Putamen (tissue), 1 donor: ENCODE measurements at regions not wholly inside any gene's neighbourhood (a gene's known extent, or its start where the extent isn't known, plus 50 kb on each side); places are given as distances from the start of the nearest gene placed in this dataset.

Experiments
- DNase-seq: peaks from one replicate; pipeline ENCODE4 v3.0.0-alpha.2; 2016; ENCODE audit warnings: low spot score

- peak; percentile 68 for DNase-seq
Measured at GRCh38 chr2:134120733-134121630, 132.9 kb upstream of the MGAT5 start.

GRCh38 chr2:134122610-134123009, 131.3 kb upstream of the MGAT5 start:
- DNase-seq, result no peak

DNA sequence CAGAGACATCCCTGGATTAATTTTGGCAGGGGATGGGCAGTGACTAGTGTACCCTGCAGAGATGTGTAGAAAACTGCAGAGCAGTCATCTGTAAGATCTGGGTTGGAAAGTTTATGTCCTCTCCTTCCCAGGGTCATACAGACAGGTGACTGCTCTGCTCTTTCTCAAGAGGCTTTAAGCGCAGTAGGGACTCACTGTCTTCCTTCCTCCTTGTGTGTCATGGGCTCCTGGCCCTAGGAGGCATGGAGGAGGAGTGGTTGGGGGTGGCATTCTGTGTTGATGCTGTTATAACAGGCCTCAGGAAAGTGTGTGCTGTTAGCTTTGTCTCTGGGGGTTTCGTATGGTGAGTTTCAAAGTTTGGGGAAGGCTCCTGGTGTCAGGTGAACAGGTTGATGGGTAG, 130.5 kb upstream of the MGAT5 start:
- no peak for DNase-seq

DNA sequence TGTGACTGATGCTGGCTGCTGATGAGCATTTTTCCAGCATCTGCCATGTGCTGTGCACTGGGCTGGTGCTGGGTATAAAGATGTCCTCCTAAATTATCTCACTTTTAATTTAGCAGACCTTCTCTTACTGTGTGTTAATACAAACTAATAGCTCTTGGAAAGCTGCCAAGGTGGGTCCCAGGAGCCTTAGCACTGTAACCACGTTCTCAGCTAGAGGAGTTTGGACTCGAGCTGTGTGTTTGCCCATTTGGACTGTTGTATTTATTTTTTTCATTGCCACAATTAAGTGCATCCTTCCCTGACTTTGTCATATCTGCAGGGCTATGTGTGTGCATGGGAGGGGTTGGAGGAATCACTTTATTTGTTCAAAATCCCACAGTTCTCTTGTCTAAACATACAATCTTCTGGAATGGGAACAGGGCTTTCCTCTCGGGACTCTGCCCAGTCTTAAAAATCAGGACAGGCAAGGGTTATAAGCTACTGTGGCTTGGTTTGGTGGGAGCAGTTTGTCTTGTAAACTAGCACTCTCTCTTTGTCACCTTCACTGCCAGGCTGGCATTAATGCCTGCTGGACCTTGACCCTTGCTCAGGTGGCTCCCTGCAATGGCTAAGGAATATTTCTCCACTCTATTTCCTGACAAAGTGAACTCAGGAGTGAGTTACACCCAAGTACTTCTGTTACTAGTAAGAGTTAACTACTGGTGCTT, 129.7 kb upstream of the MGAT5 start:
- no peak for DNase-seq

- DNase-seq, result no peak
Measured at GRCh38 chr2:134127496-134127895, 126.4 kb upstream of the MGAT5 start.

- DNase-seq, result no peak
Measured at GRCh38 chr2:134128746-134129145, 125.1 kb upstream of the MGAT5 start.

DNA sequence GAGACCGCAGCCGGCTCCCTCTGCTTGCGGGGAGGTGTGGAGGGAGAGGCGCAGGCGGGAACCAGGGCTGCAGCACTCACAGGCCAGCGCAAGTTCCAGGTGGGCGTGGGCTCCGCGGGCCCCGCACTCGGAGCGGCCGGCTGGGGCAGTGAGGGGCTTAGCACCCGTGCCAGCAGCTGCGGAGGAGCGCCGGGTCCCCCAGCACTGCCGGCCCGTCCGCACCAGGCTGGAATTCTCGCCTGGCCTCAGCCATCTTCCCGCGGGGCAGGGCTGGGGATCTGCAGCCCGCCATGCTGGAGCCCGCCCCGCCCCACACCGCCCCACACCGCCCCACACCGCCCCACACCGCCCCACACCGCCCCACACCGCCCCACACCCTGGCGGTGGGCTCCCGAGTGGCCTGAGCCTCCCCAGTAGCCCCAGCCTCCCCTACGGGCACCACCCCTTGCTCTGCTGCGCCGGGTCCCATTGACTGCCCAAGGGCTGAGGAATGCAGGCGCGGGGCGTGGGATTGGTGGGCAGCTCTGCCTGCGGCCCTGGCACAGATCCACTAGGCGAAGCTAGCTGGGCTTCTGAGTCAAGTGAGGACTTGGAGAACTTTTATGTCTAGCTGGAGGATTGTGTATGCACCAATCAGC, 123.9 kb upstream of the MGAT5 start:
- DNase-seq, result no peak

GRCh38 chr2:134131681-134132489, 122.0 kb upstream of the MGAT5 start:
- DNase-seq, result no peak

DNA sequence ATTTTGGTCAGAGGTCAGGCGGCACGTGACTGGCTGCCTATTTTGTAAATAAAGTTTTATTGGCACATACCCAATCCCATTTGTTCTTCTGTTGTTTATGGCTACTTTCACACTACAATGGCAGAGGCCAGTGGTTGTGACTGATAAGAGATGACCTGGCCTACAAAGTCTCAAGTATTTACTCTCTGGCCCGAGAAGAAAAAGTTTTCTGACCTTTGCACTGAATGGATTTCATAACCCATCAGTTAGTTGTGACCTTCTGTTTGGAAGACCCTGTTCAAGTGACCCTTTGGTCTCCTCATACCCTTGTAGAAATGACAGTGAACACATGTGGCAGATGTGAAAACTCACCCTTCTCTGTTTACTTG, 121.4 kb upstream of the MGAT5 start:
- DNase-seq, result no peak

DNA sequence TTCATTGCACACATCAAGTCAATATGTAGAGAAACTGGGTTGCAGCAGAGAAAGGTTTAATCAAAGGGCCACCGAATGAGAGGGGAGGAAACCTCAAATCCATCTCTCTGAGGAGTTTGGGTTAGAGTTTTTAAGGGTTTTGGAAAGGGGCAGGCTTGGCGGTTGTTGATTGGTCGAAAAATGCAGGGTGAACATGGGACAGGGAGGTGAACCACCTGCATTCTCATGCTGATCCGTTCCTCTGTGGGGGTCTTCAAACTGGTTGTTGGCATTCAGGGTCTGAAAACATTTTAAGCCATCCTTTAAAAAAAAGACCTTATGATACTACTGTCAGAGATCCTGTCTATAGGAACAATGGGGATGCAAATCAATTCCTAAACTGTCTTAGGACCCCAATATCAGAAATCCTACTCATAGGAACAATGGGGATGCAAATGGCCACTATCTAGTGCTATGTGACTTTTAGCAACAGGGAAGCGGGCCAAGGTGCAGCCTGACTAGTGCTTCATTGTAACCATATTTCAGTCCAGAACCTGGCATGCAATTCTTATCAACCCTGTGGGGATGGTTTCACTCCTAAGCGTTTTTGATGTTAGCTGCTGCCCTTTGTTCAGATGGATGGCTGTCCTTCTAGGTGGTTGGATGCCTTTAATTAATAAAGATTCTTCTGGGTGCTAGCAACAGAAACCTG, 120.1 kb upstream of the MGAT5 start:
- DNase-seq, result no peak

- DNase-seq, result no peak
Measured at GRCh38 chr2:134134313-134134706, 119.6 kb upstream of the MGAT5 start.

DNA sequence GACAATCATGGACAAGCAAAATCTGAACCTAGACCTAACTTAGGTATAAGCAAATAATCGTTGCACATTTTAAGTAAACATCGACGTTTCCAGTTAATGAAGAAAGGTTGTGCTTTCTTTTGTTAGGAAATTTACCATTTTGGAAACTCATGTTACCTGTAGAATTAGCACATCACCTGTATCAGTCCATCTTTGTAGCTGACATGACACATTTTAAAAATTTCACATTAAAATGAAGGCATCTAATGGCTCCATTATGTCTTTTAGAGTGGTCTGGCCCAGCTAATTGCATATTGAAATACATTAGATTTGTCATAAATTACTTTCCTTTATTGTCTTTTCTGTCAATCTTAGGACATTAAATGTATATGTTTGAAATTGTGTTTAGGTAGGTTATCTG, 119.0 kb upstream of the MGAT5 start:
- DNase-seq, result no peak

DNA sequence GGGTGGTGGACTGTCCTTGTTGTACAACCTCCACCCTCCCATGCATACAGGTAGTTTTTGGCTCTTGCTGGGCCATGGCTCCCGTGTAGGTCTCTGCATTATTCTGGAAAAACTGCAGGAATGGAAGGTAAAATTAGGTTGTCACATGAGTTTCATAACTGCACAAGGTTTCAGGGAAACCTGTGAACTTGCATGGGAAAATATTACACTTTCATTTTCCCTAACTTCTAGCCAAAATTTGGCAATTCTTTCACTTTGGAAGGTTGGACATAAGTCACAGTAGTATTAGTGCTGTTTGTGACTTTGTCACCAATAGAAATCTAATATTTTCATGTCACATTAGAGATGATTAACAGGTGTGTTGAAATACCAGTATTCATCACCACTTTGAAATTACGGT, 118.1 kb upstream of the MGAT5 start:
- no peak for DNase-seq

- no peak for DNase-seq
Measured at GRCh38 chr2:134136731-134137130, 117.1 kb upstream of the MGAT5 start.

- no peak for DNase-seq
Measured at GRCh38 chr2:134137182-134137611, 116.7 kb upstream of the MGAT5 start.

GRCh38 chr2:134138115-134138514, 115.8 kb upstream of the MGAT5 start:
- no peak for DNase-seq

GRCh38 chr2:134139611-134140010, 114.3 kb upstream of the MGAT5 start:
- no peak for DNase-seq

DNA sequence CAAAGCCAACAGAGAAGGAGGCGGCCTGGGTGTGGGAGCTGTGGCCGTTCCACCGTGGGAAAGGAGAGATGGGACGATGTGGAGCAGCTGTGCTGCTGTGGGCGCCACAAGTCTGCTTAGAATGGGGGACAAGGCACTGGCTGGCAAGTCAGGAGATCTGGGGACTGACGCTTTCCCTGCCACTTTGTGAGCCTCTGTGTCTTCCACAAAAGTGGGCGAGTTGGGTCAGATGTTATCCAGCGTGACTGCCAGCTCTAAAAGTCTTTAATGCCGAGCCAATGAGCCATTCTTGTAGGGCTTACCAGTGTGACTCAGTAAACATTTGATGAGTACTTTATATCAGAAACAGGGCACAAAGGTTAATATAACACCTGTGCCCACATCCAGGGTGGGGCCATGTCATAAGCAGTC, 113.6 kb upstream of the MGAT5 start:
- peak; percentile 73 for DNase-seq

- no peak for DNase-seq
Measured at GRCh38 chr2:134141598-134142340, 112.1 kb upstream of the MGAT5 start.

- DNase-seq, result no peak
Measured at GRCh38 chr2:134142341-134142738, 111.5 kb upstream of the MGAT5 start.

GRCh38 chr2:134142903-134143302, 111.0 kb upstream of the MGAT5 start:
- DNase-seq, result no peak
